Neutrophil (primary cell): ENCODE measurements at regions not wholly inside any gene's neighbourhood (a gene's known extent, or its start where the extent isn't known, plus 50 kb on each side); places are given as distances from the start of the nearest gene placed in this dataset.

Experiments
- H3K27ac ChIP-seq: fragments of 200-600 bp; sonication (generic); 2 replicates; pipeline ENCODE4 v1.5.1; 2016; ENCODE audit warnings: mild to moderate bottlenecking, moderate library complexity
- H3K27me3 ChIP-seq: fragments of 200-600 bp; sonication (generic); 2 replicates; pipeline ENCODE4 v1.6.0; 2016; ENCODE audit warnings: mild to moderate bottlenecking
- H3K36me3 ChIP-seq: fragments of 200-600 bp; sonication (generic); 2 replicates; pipeline ENCODE4 v1.5.1; 2017
- H3K4me1 ChIP-seq, 2 experiments: fragments of 200-600 bp in 1 of 2; sonication (generic) in 1 of 2; 1 replicate in 1 of 2; 2 replicates in 1 of 2; pipeline versions ENCODE4 v1.5.1 to v1.6.1; 2013 to 2016; ENCODE audit warnings: low read depth in 1 of 2, low read length in 1 of 2, mild to moderate bottlenecking in 1 of 2, moderate library complexity in 1 of 2; ENCODE audit not compliant: control insufficient read depth in 1 of 2, insufficient read depth in 1 of 2
- H3K4me3 ChIP-seq, 2 experiments: fragments of 200-600 bp in 1 of 2; sonication (generic) in 1 of 2; 1 replicate in 1 of 2; 2 replicates in 1 of 2; pipeline ENCODE4 v1.5.1; 2013 to 2016; ENCODE audit warnings: low read depth in 1 of 2, low read length in 1 of 2, mild to moderate bottlenecking in 1 of 2, moderate library complexity in 1 of 2
- H3K9me3 ChIP-seq: fragments of 200-600 bp; sonication (generic); 2 replicates; pipeline ENCODE4 v1.5.1; 2016
- CTCF ChIP-seq: fragments of 200-600 bp; sonication (generic); IDR thresholded peaks from 2 replicates; pipeline ENCODE4 v1.5.1; 2016; ENCODE audit warnings: antibody characterized with exemption

GRCh38 chr20:23241416-23241815 lies 109.2 kb upstream of the NXT1 start:
- Histone ChIP-seq H3K4me3 (no peak overlapping the region), H3K36me3 (no peaks in the 10 kb centered on the region), H3K4me1 (peaks cover 3 to 11% of the 10 kb centered on the region in 2 experiments), H3K9me3 (no peaks in the 10 kb centered on the region), H3K27ac (no peak overlapping the region), H3K27me3 (peaks cover 4% of the 10 kb centered on the region)
- no peak for TF ChIP-seq CTCF

GRCh38 chr20:23240519-23240918 lies 110.1 kb upstream of the NXT1 start:
- Histone ChIP-seq H3K4me3 (no peak overlapping the region), H3K36me3 (no peaks in the 10 kb centered on the region), H3K27ac (no peak overlapping the region), H3K9me3 (no peaks in the 10 kb centered on the region), H3K4me1 (peaks cover 0 to 4% of the 10 kb centered on the region in 2 experiments), H3K27me3 (peaks cover 4% of the 10 kb centered on the region)
- no peak for TF ChIP-seq CTCF

- H3K9me3 ChIP-seq = no peaks in the 10 kb centered on the region
- no peak overlapping the region for H3K27ac ChIP-seq
- no peaks in the 10 kb centered on the region for H3K36me3 ChIP-seq
- no peak overlapping the region for H3K4me3 ChIP-seq
- H3K4me1 ChIP-seq = no peaks in the 10 kb centered on the region
- no peaks in the 10 kb centered on the region for H3K27me3 ChIP-seq
- no peak for TF ChIP-seq CTCF
These were observed 113.4 kb upstream of the NXT1 start for GRCh38 chr20:23237201-23237600.

GRCh38 chr20:23235173-23236027 lies 115.2 kb upstream of the NXT1 start:
- Histone ChIP-seq H3K27ac (no peak overlapping the region), H3K27me3 (peaks cover 7% of the 10 kb centered on the region), H3K4me3 (no peak overlapping the region), H3K4me1 (no peaks in the 10 kb centered on the region), H3K9me3 (no peaks in the 10 kb centered on the region), H3K36me3 (no peaks in the 10 kb centered on the region)
- peak; percentile 86 for TF ChIP-seq CTCF

DNA sequence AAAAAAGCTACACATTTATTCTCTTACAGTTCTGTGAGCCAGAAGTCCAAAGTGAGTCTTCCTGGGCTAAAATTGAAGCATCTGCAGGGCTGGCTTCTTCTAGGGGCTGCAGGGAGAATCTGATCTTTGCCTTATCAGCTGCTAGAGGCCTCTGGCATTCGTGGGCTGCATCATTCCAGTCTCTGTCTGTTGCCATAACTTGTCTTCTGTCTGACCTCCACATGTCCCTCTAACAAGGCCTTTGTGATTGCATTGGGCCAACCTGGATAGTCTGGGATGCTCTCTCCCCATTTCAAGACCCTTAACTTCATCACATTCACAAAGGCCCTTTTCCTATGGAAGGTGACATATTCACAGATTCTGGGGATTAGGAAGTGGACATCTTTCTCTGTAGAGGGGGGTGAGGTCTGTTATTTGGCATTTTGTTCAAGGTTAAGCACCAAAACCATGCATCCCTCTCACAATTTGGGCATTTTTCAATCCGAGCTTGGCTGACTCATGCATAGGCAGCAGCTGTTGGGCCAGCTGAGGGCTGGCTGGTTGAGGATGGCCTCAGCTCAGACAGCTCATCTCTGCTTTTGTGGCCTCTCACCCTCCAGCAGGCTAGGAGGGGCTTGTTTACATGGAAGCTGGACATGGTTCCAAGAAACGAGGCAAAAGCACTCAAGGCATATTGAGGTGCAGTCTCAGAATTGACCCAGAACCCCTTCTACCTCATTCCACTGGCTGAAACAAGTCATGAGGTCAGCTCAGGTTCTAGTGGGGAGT lies 116.1 kb upstream of the NXT1 start:
- no peak overlapping the region for H3K27ac ChIP-seq
- no peak for TF ChIP-seq CTCF
- H3K36me3 ChIP-seq = no peaks in the 10 kb centered on the region
- H3K4me3 ChIP-seq = no peak overlapping the region
- no peaks in the 10 kb centered on the region for H3K9me3 ChIP-seq
- H3K27me3 ChIP-seq = peaks cover 10% of the 10 kb centered on the region
- no peaks in the 10 kb centered on the region for H3K4me1 ChIP-seq
